Right lobe of liver (tissue), 6 donors: ENCODE measurements at regions not wholly inside any gene's neighbourhood (a gene's known extent, or its start where the extent isn't known, plus 50 kb on each side); places are given as distances from the start of the nearest gene placed in this dataset.

Experiments
- ATAC-seq, 4 donors: fragments of 200-7000 bp; cut with Tn5 transposase; one replicate each; pipeline ENCODE4 v1.9.1; 2020; ENCODE audit warnings: mild to moderate bottlenecking in 4 of 4, moderate library complexity in 4 of 4
- DNase-seq, 3 donors: peaks; one replicate each; pipeline ENCODE4 v3.0.0-alpha.2; 2020
- H3K27ac ChIP-seq, 3 donors: fragments of 200-600 bp; one replicate each; pipeline ENCODE4 v1.8.0; 2022
- H3K27me3 ChIP-seq, 2 donors: fragments of 200-600 bp; one replicate each; pipeline ENCODE4 v1.8.0; 2022
- H3K36me3 ChIP-seq, 4 donors: fragments of 200-600 bp; sonication (generic) in 1 of 4; one replicate each; pipeline versions ENCODE4 v1.5.1 to v1.8.0; 2017 to 2022; ENCODE audit warnings: control low read depth in 1 of 4
- H3K4me1 ChIP-seq, 4 donors: fragments of 200-600 bp; sonication (generic) in 1 of 4; one replicate each; pipeline versions ENCODE4 v1.5.1 to v1.8.0; 2017 to 2022; ENCODE audit warnings: control low read depth in 1 of 4
- H3K4me3 ChIP-seq, 3 donors: fragments of 200-600 bp; one replicate each; pipeline ENCODE4 v1.8.0; 2022
- H3K9me3 ChIP-seq, 4 donors: fragments of 200-600 bp; sonication (generic) in 1 of 4; one replicate each; pipeline versions ENCODE4 v1.5.1 to v1.8.0; 2017 to 2022; ENCODE audit warnings: control low read depth in 1 of 4
- CTCF ChIP-seq, 4 donors: fragments of 200-600 bp in 3 of 4; fragments of 450-650 bp in 1 of 4; IDR thresholded peaks; one replicate each; pipeline versions ENCODE4 v1.5.1 to v1.8.0; 2016 to 2022; ENCODE audit warnings: antibody characterized with exemption in 4 of 4, mild to moderate bottlenecking in 2 of 4
- POLR2A ChIP-seq: fragments of 450-650 bp; IDR thresholded peaks from one replicate; pipeline ENCODE4 v1.6.1; 2017; ENCODE audit warnings: antibody characterized with exemption, mild to moderate bottlenecking
- WGBS: methylation state at CpG from one replicate; pipeline ENCODE4 v1.1.6; 2018; ENCODE audit warnings: low coverage, low lambda C conversion rate; ENCODE audit not compliant: insufficient coverage; ENCODE audit errors: missing lambda C conversion rate; 5-methylcytosine and 5-hydroxymethylcytosine counted together
- intact Hi-C, 2 donors: fragments of 100-400 bp; cut with DNase I; formaldehyde crosslinking; loops; one replicate each; pipeline versions ENCODE4 v1.11.2 to v1.14.1; 2022
- donor health status: DM: no; HTN: yes; CAD: no.
- donor health status: DM: no; HTN: no; CAD: no.
- donor health status: DM: no; HTN: no; CAD: no.
- donor health status: DM: no; HTN: yes; CAD: no.
- donor health status: DM: no; HTN: yes; CAD: no.

- 26% methylated on average over 8 of the region's 17 CpGs for WGBS
- Histone ChIP-seq H3K4me3 (no peak overlapping the region), H3K9me3 (no peaks in the 10 kb centered on the region), H3K4me1 (no peaks in the 10 kb centered on the region), H3K27me3 (no peaks in the 10 kb centered on the region), H3K36me3 (no peaks in the 10 kb centered on the region), H3K27ac (no peak overlapping the region)
- no peak for DNase-seq
- intact Hi-C loops, result no loop called here
- ATAC-seq, result no peak
- no peak for TF ChIP-seq POLR2A
- no peak for TF ChIP-seq CTCF (IDR thresholded peaks at IDR 0.05)
These were observed 1493.7 kb downstream of the TBC1D22A start for GRCh38 chr22:48256041-48256739.

GRCh38 chr22:48254311-48254873, 1491.9 kb downstream of the TBC1D22A start:
- no peak for TF ChIP-seq POLR2A
- TF ChIP-seq CTCF (IDR thresholded peaks at IDR 0.05), result no peak
- no peak for ATAC-seq
- WGBS, result 29% methylated on average over 12 of the region's 13 CpGs
- H3K4me1 ChIP-seq, result no peaks in the 10 kb centered on the region
- intact Hi-C loops, result no loop called here
- no peak overlapping the region for H3K4me3 ChIP-seq
- no peaks in the 10 kb centered on the region for H3K36me3 ChIP-seq
- DNase-seq, result no peak
- no peaks in the 10 kb centered on the region for H3K27me3 ChIP-seq
- H3K27ac ChIP-seq, result no peak overlapping the region
- no peaks in the 10 kb centered on the region for H3K9me3 ChIP-seq

- Histone ChIP-seq H3K27ac (no peak overlapping the region), H3K27me3 (no peaks in the 10 kb centered on the region), H3K36me3 (no peaks in the 10 kb centered on the region), H3K4me1 (no peaks in the 10 kb centered on the region), H3K9me3 (no peaks in the 10 kb centered on the region), H3K4me3 (no peak overlapping the region)
- no CpG with 5 or more reads among the region's 6 CpGs for WGBS
- DNase-seq, result no peak
- intact Hi-C loops, result no loop called here
- TF ChIP-seq POLR2A (no peak), CTCF (IDR thresholded peaks at IDR 0.05) (no peak)
- ATAC-seq, result no peak
These were observed 1491.1 kb downstream of the TBC1D22A start for GRCh38 chr22:48253573-48253972.

- DNase-seq, result no peak
- Histone ChIP-seq H3K36me3 (no peaks in the 10 kb centered on the region), H3K4me1 (no peaks in the 10 kb centered on the region), H3K27ac (no peak overlapping the region), H3K9me3 (no peaks in the 10 kb centered on the region), H3K27me3 (no peaks in the 10 kb centered on the region), H3K4me3 (no peak overlapping the region)
- TF ChIP-seq POLR2A (no peak), CTCF (IDR thresholded peaks at IDR 0.05) (no peak)
- 63% methylated on average over 12 of the region's 13 CpGs for WGBS
- no peak for ATAC-seq
- intact Hi-C loops, result no loop called here
These were observed 1490.7 kb downstream of the TBC1D22A start for GRCh38 chr22:48253136-48253535.
